ENCODE measurements at regions not wholly inside any gene's neighbourhood (a gene's known extent, or its start where the extent isn't known, plus 50 kb on each side); places are given as distances from the start of the nearest gene placed in this dataset.

DNA sequence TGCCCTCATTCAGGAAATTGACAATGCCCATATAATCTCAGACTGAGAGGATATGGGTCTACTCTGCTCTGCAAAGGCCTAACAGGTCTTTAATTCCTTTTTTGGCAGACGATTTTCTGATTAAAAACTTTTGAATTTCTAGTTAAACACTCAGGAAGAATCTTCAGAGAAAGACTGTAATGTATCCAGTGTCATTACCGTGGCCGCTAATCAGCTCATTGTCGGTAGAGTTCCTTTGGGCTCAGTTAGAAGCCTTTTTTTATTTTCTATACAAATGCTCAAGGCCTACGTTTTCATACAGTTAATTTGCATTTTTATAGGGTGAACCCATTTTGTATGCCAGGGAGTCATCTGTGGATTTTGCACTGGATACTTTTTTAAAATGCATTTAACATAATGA is 549.9 kb downstream of the RPS29 start:
- no peaks in the 10 kb centered on the region for H3K27me3 ChIP-seq (ENCODE audit: insufficient read depth, low read length)
- H3K79me1 ChIP-seq (ENCODE audit: insufficient read depth, low read depth, low read length, poor library complexity, severe bottlenecking), result no peaks in the 10 kb centered on the region
- no peak overlapping the region for H4K91ac ChIP-seq (ENCODE audit: insufficient read length, low read depth, low read length)
- H3K4me2 ChIP-seq (ENCODE audit: insufficient read depth, insufficient read length, low read length), result no peak overlapping the region
- no peak overlapping the region for H3K27ac ChIP-seq (ENCODE audit: insufficient read length, low read depth, low read length)
- Mint-ChIP-seq H3K27me3 (ENCODE audit: low read depth) (no peaks in the 10 kb centered on the region), H3K27ac (no peak overlapping the region; a peak in 1 of 7 replicates), H3K36me3 (ENCODE audit: insufficient read depth in 1 of 3, low read depth in 3 of 3) (no peaks in the 10 kb centered on the region), H3K4me3 (no peak overlapping the region), H3K9me3 (no peaks in the 10 kb centered on the region), H3K4me1 (peaks cover 10 to 29% of the 10 kb centered on the region in 2 experiments)
- WGBS (ENCODE audit: extremely low coverage, insufficient read length, low lambda C conversion rate), result no CpG with 5 or more reads among the region's 5 CpGs
- H3K9ac ChIP-seq (ENCODE audit: extremely low read depth, insufficient read length, low read length), result no peak overlapping the region
- no peak overlapping the region for H2AK5ac ChIP-seq (ENCODE audit: insufficient read length, low read length)
- no peak overlapping the region for H2BK12ac ChIP-seq (ENCODE audit: insufficient read length, low read depth, low read length)
- no peak overlapping the region for H3T11ph ChIP-seq (ENCODE audit: low read length)
- no peak overlapping the region for H3K14ac ChIP-seq (ENCODE audit: insufficient read depth, low read length)
- no peak overlapping the region for H2BK120ac ChIP-seq (ENCODE audit: low read depth, low read length, poor library complexity, severe bottlenecking)
- H2BK5ac ChIP-seq (ENCODE audit: insufficient read length, low read length), result no peak overlapping the region
- H2BK20ac ChIP-seq (ENCODE audit: low read depth, low read length, poor library complexity, severe bottlenecking), result no peak overlapping the region
- H3K56ac ChIP-seq (ENCODE audit: insufficient read length, low read depth, low read length), result no peak overlapping the region
- no peak overlapping the region for H3K4ac ChIP-seq (ENCODE audit: low read depth, low read length)
- H3K79me2 ChIP-seq (ENCODE audit: insufficient read depth, low read length), result no peaks in the 10 kb centered on the region
- TF ChIP-seq, protein P1, sequence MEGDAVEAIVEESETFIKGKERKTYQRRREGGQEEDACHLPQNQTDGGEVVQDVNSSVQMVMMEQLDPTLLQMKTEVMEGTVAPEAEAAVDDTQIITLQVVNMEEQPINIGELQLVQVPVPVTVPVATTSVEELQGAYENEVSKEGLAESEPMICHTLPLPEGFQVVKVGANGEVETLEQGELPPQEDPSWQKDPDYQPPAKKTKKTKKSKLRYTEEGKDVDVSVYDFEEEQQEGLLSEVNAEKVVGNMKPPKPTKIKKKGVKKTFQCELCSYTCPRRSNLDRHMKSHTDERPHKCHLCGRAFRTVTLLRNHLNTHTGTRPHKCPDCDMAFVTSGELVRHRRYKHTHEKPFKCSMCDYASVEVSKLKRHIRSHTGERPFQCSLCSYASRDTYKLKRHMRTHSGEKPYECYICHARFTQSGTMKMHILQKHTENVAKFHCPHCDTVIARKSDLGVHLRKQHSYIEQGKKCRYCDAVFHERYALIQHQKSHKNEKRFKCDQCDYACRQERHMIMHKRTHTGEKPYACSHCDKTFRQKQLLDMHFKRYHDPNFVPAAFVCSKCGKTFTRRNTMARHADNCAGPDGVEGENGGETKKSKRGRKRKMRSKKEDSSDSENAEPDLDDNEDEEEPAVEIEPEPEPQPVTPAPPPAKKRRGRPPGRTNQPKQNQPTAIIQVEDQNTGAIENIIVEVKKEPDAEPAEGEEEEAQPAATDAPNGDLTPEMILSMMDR (conservative IDR thresholded peaks at IDR 0.05), result no peak
- H3K4me1 ChIP-seq (ENCODE audit: insufficient read depth, low read length), result peaks cover 3% of the 10 kb centered on the region
- no peak overlapping the region for H2BK15ac ChIP-seq (ENCODE audit: low read depth, low read length)
- H3K23ac ChIP-seq (ENCODE audit: insufficient read length, low read depth, low read length), result no peak overlapping the region
- H3K18ac ChIP-seq (ENCODE audit: insufficient read length, low read depth, low read length), result no peak overlapping the region
- DNase-seq, result no peak
- no peaks in the 10 kb centered on the region for H4K20me1 ChIP-seq (ENCODE audit: control insufficient read depth, insufficient read depth, insufficient read length)
- no peak overlapping the region for H4K5ac ChIP-seq (ENCODE audit: insufficient read length, low read depth, low read length)
- H3K9me3 ChIP-seq (ENCODE audit: control insufficient read depth, low read depth, low read length), result no peaks in the 10 kb centered on the region
- no peaks in the 10 kb centered on the region for H3K23me2 ChIP-seq (ENCODE audit: insufficient read length, low read depth, low read length, poor library complexity, severe bottlenecking)
- no peak overlapping the region for H2AFZ ChIP-seq (ENCODE audit: low read length)
- no peak overlapping the region for H4K8ac ChIP-seq (replicated peaks; ENCODE audit: insufficient read length, low read depth, low read length)

All from H9 (cell line).